Activated CD8-positive, alpha-beta memory T cell treated with anti-CD3 and anti-CD28 coated beads, Interleukin-2, amount 50 U/mL, for 1 hour (primary cell): ENCODE measurements at regions not wholly inside any gene's neighbourhood (a gene's known extent, or its start where the extent isn't known, plus 50 kb on each side); places are given as distances from the start of the nearest gene placed in this dataset.

ENCODE experiments used
- DNase-seq: peaks from one replicate; pipeline ENCODE4 v3.0.0-alpha.2; 2020; ENCODE audit errors: extremely low read depth

DNA sequence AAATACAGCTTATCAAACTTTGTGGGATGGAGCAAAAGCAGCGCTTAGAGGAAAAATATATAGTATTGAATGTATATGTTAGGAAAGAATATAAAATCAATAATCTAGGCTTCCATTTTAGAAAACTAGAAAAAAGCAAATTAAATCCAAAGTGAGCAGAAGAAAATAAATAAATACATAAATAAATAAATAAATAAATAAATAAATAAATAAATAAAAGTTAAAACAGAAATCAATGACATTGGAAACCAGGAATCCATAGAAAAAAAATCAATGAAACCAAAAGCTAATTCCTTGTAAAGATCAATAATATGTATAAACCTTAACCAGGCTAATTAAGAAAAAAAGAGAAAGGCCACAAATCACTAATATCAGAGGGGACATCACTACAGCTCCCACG is 141.8 kb upstream of the C1QTNF7 start:
- DNase-seq, result no peak

DNA sequence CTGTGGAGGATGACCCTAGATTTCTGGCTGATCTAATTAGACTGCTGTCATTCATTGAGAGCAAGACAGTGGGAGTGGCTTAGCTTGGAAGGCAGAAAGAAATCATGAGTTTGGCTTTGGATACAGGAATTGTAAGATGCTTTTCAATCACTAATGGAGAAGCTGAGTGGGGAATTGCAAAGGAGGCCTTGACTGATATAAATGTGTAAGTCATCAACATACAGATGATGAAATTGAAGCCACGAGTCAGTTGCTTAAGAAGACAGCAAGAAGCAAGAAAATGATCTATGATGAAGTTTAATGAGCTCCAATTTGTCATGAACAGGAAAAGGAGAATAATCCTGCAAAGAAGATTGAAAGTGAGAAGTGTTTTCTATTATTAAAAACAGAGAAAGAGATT is 136.7 kb upstream of the C1QTNF7 start:
- no peak for DNase-seq

DNA sequence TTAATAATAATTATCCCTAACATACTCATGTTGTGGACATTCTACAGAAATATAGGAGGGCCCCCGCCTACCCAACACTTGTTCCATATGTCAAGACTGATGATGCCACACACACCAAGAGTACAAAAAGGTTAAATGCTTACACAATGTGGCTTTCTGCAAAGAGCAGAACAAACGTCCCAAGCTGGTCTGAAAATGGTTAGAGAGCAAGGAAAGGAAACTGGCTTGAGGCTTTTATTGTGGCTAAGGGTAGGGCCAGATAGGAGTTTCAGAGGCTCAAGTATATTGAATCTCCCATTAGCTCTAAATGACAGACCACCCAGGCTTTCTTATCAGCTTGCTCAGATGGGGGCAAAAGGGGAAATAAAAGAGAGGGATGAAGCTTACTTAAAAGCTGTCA is 134.1 kb upstream of the C1QTNF7 start:
- DNase-seq, result no peak

DNA sequence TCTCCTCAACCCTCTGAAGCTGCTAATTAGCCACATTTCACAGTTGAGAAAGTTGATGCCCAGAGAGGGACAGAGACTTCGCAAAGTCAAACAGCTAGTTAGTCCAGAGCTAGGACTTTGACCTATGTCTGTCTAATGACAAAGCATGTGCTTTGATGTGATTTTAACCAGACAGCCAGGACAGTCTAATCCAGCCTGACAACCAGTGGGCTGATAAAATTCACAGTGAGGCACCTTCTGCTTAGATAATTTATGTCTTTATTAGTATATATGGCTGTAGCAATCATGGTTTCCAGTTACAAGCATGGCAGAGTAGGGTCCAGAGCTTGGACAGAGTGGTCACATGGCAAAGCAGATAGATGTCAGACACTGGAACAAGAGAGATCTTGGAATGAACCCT is 133.6 kb upstream of the C1QTNF7 start:
- DNase-seq, result no peak

DNA sequence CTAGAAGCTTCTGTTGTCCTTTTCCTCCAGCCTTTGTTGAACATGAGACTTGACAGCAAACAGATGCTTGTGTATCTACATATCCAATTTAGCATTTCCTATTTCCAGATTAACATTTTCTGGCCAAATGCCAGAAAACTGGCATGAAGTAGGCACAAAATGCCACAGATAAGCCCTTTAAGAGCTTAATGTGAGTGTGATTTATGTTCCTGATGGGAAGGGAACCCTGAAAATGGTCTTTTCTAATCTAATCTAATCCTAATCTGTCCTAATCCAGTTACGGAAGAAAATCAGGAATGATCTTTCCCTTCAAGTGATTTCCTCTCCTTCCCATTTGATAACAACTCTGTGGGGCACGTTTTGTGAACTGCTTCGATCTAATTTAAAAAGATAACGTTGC is 133.0 kb upstream of the C1QTNF7 start:
- no peak for DNase-seq

DNA sequence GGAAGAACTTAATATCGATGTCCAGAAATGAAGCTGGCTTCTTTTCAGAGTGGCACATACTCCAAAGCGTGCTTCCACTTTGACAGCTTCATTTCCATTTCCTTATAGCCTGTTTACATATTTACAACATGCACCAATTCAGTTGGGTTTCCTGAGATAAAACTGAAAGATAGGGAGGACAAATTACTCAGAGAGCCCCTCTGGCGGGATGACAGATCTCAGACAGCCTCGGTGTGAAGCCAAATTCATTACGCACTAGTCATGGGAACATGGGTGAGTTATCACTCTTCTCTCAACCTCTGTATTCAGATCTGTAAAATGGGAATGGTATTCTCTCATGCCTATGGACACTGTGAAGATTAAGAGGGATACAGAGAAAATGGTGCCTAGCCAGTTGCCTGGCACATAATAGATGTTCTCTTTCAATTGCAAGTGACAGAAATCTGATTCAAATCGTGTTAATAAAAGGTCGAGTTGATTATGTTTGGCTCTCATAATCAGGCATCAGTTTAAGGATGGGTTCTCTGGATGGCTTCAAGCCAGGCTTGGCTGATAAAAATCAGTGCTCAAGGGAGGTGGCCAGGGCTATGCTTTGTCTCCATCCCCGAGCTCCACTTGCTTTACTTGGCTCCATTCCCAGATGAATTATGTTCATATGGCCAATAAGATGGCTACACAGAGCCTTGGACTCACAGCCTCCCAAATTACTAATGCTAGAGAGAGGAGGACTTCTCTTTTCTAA is 132.2 kb upstream of the C1QTNF7 start:
- DNase-seq, result no peak

DNA sequence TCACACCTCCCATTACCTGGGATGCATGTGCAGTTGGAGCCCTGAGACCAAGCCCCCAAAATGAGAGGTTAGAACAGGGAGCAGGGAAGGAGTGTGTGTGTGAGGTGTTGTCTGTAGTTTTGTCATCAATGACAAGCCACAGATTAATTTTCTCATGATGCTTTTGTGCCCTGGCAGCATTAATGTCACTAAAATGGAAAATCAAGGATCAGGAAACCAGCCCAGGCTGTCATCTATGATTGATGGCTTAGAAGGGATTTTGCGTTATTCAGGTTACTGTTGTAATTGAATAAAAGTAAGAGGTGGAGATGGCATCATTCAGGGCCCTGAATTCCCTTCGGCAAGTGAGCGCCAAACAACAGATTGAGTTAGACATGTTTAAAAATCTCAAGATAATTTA is 130.5 kb upstream of the C1QTNF7 start:
- DNase-seq, result no peak

DNA sequence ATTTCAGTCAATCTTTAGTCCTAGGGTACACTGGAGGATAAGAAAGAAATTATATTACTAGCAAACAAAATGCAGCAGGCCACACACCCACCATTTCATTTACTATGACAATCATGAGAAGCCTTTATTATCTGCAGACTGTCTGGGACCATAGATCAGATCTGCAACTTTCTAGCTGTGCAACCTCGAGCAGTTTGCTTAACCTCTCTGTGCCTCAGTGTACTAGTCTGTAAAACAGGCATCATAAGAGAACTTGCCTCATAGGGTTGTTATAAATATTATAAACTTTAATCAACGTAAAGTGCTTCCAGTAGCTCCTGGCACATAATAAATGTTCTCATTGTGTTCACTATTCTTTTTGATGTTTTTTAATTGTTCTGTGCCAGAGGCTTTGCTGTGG is 128.2 kb upstream of the C1QTNF7 start:
- no peak for DNase-seq

DNA sequence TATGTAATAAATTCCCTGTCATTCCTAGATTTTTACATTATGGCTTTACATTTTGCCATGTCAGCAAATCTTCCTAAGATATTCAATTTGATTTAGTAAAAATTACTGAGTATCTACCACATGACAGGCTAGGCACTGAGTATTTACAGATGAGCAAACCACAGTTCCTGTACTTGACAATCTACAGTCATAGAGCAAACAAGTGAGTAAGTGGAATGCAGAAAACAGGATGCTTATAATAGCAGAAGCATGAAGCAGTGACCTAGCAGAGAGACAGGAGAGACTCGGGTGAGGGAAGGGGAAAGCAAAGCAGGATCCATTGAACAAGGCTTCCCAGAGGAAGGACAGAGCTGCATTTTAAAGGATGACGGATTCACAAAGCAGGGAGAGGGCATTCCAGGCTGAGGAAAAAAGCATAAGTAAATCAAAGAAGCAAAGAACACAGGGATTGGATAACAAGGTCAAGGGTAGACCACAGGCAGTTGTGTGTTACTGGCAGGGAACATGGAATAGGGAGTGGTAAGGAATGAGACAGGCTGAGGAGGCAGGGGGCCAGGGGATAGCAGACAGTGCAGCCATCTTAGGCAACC is 124.7 kb upstream of the C1QTNF7 start:
- no peak for DNase-seq

DNA sequence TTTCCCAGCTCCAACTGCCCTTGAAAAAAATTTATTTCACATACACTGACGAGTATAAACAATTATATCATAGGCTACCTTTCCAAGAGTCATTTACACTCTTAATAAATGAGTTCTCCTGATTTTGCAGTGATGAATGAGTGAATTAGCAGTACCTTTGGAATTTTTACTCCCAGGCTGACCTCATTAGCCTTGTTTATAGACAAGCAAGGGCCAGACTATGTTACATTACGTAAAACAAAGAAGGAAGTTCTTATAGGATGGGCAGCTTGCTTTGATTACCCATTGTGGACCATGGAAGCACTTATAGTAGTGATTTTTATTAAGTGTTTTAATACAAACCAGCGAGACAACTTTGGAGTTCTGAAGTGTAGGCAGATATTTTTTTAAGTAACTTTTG is 112.9 kb upstream of the C1QTNF7 start:
- no peak for DNase-seq

DNA sequence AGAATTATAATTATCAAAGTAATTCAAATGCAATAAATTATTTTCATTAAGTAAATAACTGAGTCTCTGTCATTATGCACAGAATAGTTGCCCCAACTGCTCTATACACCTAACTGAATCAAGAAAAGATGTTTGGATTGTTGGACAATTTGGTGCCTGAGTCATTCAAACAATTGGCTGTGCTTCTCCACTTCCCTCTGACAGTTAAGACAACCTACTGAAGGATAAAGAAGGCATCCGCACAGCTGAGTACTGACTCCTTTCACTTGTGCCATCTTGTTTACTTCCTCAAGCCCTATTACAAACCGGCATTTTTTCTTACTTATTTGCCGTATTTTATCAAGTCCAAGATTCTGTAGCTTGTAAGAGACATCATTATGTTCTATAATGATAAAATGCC is 110.6 kb upstream of the C1QTNF7 start:
- no peak for DNase-seq

DNA sequence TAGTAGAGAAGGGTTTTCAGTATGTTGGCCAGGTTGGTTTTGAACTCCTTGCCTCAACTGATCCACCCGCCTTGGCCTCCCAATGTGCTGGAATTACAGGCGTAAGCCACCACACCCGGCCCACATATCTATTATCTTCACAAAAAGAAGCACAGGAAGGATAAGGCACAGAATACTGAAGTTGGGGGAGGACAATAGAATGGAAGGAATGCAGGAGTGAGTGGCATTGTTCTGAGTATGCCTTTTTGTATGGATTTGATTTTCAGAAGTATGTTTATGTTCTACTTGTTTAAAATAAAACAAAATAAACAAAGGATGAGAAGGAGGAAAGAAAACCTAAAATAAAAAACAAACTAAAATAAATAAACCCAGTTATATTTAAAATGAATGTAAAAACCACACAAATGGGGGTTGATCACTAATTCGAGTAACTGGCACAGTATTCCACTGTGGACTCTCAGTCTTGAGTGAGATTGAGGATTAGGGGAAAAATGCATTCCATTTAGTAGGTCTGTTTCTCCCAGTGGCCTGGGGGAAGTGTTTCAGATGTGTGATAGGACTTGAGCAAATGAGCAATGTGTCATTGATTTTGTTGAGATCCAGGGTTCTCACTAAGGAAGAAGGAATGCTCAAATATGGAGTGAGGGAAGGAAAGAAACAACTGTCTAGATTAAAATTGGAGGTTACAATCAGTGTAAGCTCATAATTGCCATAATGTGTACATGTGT is 109.0 kb upstream of the C1QTNF7 start:
- no peak for DNase-seq

DNA sequence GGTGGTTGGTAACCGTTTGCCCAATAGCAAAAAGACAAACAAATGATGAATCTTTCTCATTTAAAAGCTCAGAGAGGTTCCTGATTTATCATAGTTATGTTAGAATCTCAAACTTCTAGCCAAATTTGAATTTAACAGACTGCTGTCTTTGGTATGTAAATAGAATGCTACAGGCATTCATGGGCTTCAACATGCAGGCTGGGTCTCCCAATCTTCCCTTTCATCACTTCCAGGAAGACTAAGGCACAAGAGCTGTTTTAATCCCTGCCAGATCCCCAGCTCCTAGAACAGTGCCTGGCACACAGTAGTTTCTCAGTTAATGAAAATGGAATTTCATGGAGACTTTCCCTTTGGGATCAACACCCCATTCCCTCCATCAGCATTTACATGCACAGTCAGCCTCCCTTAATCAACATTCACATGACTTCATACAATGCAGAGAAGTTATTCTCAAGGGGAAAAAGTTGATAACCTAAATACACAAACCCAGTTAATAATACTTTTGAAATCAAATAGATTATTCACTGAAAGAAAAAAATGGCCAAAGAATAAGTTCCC is 107.6 kb upstream of the C1QTNF7 start:
- DNase-seq, result no peak

DNA sequence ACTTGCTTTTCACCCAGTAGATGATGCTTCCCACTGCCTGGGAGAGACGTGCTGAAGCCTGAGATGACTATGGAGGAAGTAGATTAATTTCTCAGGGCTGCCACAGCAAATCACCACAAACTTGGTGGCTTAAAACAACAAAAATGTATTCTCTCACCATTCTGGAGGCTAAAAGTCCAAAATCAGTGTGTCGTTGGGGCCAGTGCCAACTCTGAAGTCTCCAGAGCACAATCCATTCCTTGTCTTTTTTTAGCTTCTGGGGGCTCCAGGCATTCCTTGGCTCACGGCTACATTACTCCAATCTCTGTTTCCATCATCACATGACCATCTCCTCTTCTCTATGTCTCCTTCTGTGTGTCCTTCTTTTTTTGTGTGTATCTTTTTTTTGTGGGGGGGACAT is 105.8 kb upstream of the C1QTNF7 start:
- DNase-seq, result no peak

DNA sequence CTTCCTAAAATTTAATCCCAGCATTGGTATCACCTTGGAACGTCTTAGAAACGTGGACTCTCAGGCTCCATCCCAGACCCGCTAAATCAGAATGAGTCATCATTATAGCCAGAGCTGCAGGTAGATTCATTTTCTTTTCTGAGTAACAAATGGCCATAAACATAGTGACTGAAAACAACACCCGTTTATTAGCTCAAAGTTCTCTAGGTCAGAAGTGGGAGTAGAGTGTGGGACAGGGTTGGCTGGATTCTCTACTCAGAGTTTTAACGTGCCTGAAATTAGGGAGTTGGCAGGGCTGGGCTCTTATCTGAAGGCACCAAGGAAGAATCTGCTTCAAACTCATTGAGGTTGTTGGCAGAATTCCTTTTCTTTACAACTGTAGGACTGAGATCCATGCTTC is 101.8 kb upstream of the C1QTNF7 start:
- DNase-seq, result no peak

DNA sequence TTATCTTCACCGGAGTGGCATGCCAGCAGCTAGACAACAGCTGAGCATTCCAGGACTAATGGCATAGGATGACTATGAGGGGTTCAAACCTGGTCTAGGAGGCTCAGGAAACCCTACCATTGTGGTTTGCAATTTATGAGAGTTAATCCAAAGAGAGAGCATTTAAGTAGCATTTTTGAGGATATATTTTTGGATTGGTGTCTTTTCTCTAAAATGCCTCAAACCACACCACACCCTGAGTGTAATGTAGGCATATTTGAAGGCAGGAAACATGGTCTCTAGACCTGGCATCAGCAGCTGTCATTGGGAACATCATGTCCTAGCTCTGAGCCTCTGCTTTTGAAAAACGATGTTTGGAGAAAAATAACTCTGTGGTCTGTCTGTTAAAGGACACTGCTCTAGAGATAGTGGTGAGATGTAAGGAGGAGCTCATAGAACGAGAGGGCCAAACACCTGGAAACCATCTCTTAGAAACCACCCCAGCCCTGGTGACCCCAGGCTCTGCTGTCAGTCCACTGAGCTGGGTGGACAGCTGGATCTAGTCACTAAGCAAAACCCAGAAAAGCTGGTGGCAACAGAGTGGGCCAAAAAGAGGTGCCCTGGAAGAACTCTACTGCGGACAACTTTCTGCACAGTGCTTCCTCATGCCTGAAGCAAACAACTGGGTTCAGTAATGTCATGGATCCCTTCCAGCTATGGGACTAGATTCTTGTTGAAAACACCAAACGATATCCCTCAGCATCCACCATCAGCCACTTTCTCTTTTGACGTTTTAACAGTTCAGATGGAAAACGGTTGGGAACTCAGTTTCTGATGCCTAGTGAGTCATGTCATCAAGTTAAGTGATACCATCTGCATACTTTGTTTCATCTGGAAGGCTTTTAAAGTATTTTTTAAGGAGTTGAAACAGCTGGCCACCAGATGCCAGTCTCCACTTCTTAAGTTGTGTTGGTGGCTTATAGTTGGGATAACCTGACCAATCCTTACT is 100.2 kb upstream of the C1QTNF7 start:
- DNase-seq, result no peak

DNA sequence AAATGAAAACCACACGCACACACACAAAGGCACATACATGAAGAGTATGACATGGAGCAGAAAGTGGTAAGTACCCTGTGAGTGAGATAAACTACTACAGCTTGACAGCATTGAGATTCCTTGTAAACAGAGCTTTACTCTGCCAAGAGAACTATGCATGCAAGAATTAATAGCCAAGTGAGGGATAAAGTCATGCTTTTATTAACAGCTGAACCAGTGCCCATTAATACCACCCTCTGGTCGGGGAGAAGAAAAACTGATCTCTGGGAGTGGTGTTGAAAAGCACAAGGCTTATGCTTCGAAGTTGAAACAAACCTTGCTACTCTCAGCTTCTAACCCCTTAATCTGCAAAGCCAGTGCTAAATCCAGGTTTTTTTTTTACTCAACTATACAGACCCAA is 95.9 kb upstream of the C1QTNF7 start:
- DNase-seq, result no peak

DNA sequence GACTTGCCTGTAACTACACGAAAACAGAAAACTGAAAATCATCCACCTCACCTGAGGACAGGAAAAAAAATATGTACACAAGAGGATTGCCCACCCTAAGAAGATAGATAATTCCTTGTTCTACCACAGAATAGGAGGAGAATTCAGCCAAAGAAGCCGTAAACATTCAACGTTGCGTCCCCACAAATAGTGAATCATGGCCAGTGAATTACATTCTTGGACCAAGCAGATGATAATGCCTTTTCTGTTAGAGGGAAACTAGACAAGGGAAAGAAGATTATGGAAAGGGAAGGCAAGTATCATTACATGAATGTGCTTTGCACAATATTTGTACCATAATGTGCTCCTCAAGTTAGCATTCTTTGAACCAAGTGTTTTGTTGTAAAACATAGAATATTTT is 95.5 kb upstream of the C1QTNF7 start:
- no peak for DNase-seq

DNA sequence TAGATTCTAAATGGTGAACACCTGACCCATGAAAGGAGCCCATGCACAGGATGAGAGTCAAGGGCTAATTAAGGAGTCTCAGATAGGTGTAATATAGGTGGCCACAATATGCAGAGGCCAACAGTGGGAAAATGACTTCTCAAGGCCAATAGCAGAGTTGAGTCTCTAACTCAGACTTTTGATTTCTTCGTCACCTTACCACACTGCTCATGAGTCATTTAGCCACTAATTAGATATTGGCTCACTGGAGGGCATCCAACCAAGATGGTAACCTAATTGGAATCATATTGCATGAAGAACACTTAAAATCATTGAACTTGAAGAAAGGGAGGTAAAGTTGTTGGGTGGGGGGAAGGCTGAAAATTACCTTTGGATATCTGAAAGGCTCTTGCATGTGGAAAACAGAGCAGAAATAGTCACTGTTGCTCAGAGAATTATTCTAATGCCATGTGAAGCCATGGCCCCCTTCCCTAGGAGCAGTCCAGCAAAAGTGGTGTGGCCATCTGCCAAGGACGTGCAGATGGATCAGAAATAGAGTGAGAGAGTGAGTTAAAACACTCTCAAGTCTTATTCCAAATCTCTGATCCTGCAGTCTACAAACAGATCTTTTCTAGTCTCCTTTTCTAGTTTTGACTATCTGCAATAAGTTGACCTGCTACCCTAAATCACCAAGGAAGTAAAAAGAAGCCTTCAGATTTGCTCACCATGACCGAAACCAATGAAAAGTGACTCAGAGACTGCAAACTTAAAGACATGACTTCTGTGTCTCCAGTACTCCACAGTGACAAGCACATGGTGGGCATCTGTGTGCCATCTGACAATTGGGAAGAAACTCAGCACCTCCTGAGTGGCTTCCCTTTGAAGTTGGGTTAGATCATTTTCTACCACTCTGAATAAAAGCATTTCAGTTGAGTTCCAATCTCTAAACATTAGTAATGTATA is 93.9 kb upstream of the C1QTNF7 start:
- DNase-seq, result no peak

DNA sequence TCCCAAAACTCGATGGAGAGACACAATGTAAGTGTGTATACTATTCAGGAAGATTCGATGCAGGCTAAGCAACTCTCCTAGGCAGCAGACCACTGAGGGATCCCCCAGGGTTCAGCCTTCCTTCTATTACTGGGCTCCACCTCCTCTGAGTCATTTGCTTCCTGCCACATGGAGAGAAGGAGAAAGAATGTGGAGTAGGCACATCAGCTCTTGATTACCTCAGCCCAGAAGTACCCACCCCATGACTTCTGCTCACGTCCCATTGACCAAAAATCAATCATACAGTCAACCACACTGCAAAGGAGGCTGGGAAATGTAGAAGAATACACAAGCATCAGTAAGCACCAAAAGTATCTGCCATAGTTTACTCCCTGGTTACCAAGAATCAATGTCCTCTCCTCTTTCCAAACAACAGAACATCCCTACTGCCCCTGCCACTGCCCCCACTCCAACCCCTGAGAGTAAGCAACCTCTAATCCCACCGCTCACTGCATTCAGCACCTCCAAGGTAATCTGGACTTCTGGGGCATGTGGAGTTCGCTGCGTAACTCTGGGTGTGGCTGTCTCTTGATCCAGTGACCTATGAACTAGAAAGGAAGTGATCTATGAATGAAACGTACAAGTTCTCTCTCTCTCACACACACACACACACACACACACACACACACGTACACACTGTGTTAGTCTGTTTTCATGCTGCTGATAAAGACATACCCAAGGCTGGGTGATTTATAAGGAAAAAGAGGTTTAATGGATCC is 91.2 kb upstream of the C1QTNF7 start:
- no peak for DNase-seq
